ENCODE measurements at regions not wholly inside any gene's neighbourhood (a gene's known extent, or its start where the extent isn't known, plus 50 kb on each side); places are given as distances from the start of the nearest gene placed in this dataset.

GRCh38 chr2:189386741-189387140 is 54.5 kb upstream of the WDR75 start:
- DNase-seq (ENCODE audit: extremely low read depth, low read depth): no peak
- TF ChIP-seq CTCF (IDR thresholded peaks at IDR 0.05; ENCODE audit: low read depth, low read length, missing control alignments): no peak
- H3K4me3 ChIP-seq (replicated peaks; ENCODE audit: low read depth, low read length): no peak overlapping the region

- no peak for DNase-seq (ENCODE audit: extremely low read depth, low read depth)
- no peak overlapping the region for H3K4me3 ChIP-seq (replicated peaks; ENCODE audit: low read depth, low read length)
- no peak for TF ChIP-seq CTCF (IDR thresholded peaks at IDR 0.05; ENCODE audit: low read depth, low read length, missing control alignments)
These were observed 50.1 kb upstream of the WDR75 start for GRCh38 chr2:189391201-189391600.
